ENCODE measurements at regions not wholly inside any gene's neighbourhood (a gene's known extent, or its start where the extent isn't known, plus 50 kb on each side); places are given as distances from the start of the nearest gene placed in this dataset.
"Not testable (repeated sequence)": the region's sequence is repeated elsewhere in the genome, so short reads cannot be mapped to it uniquely, and the experiment has no call there.

GRCh38 chr9:17881371-17881770 is 302.5 kb downstream of the SH3GL2 start:
- in situ Hi-C loops (cut with HindIII; ENCODE audit: low sequenced_read_pairs): no loop called here

GRCh38 chr9:17882688-17883594 is 304.1 kb downstream of the SH3GL2 start:
- TF ChIP-seq CTCF (IDR thresholded peaks at IDR 0.05; ENCODE audit: low read depth, low read length, missing control alignments): no peak
- no peak overlapping the region for H3K4me3 ChIP-seq (ENCODE audit: low read depth, low read length)
- in situ Hi-C loops (cut with HindIII; ENCODE audit: low sequenced_read_pairs): no loop called here
- no peak for DNase-seq (ENCODE audit: low read depth)

More at GRCh38 chr9:17881371-17881770, 302.5 kb downstream of the SH3GL2 start:
- no peak for DNase-seq (ENCODE audit: low read depth)
- TF ChIP-seq CTCF (IDR thresholded peaks at IDR 0.05; ENCODE audit: low read depth, low read length, missing control alignments): no peak
- no peak overlapping the region for H3K4me3 ChIP-seq (ENCODE audit: low read depth, low read length)

- in situ Hi-C loops (cut with HindIII; ENCODE audit: low sequenced_read_pairs): no loop called here
- no peak for DNase-seq (ENCODE audit: low read depth)
- H3K4me3 ChIP-seq (ENCODE audit: low read depth, low read length): no peak overlapping the region
- TF ChIP-seq CTCF (IDR thresholded peaks at IDR 0.05; ENCODE audit: low read depth, low read length, missing control alignments): no peak
These were observed 309.2 kb downstream of the SH3GL2 start for GRCh38 chr9:17888066-17888465.

GRCh38 chr9:17888964-17889363 is 310.1 kb downstream of the SH3GL2 start:
- H3K4me3 ChIP-seq (ENCODE audit: low read depth, low read length); DNase-seq (ENCODE audit: low read depth); in situ Hi-C loops (cut with HindIII; ENCODE audit: low sequenced_read_pairs): not testable (repeated sequence)

- in situ Hi-C loops (cut with HindIII; ENCODE audit: low sequenced_read_pairs): no loop called here
- H3K4me3 ChIP-seq (ENCODE audit: low read depth, low read length): no peak overlapping the region
- no peak for TF ChIP-seq CTCF (IDR thresholded peaks at IDR 0.05; ENCODE audit: low read depth, low read length, missing control alignments)
- DNase-seq (ENCODE audit: low read depth): no peak
These were observed 315.8 kb downstream of the SH3GL2 start for GRCh38 chr9:17894501-17895160.

- no peak overlapping the region for H3K4me3 ChIP-seq (ENCODE audit: low read depth, low read length)
- in situ Hi-C loops (cut with HindIII; ENCODE audit: low sequenced_read_pairs): no loop called here
- no peak for TF ChIP-seq CTCF (IDR thresholded peaks at IDR 0.05; ENCODE audit: low read depth, low read length, missing control alignments)
These were observed 321.7 kb downstream of the SH3GL2 start for GRCh38 chr9:17900606-17901005.

GRCh38 chr9:17905366-17905765 is 326.5 kb downstream of the SH3GL2 start:
- no peak overlapping the region for H3K4me3 ChIP-seq (ENCODE audit: low read depth, low read length)
- in situ Hi-C loops (cut with HindIII; ENCODE audit: low sequenced_read_pairs): no loop called here
- TF ChIP-seq CTCF (IDR thresholded peaks at IDR 0.05; ENCODE audit: low read depth, low read length, missing control alignments): no peak
- DNase-seq (ENCODE audit: low read depth): no peak

More at GRCh38 chr9:17900606-17901005, 321.7 kb downstream of the SH3GL2 start:
- no peak for DNase-seq (ENCODE audit: low read depth)
